OCI-LY3 (cell line): ENCODE measurements at regions not wholly inside any gene's neighbourhood (a gene's known extent, or its start where the extent isn't known, plus 50 kb on each side); places are given as distances from the start of the nearest gene placed in this dataset.

ENCODE experiments used
- H2AFZ ChIP-seq: fragments of 200-600, 300-600 bp; shearing (Covaris generic); 2 replicates; pipeline ENCODE4 v1.6.0; 2014; ENCODE audit warnings: antibody characterized with exemption, low read depth, low read length
- H3K27ac ChIP-seq: fragments of 200-600, 300-600 bp; sonication (generic); 2 replicates; pipeline ENCODE4 v1.5.1; 2014; ENCODE audit warnings: mild to moderate bottlenecking, low read length, moderate library complexity, mixed read lengths
- H3K27me3 ChIP-seq: fragments of 200-600, 300-600 bp; sonication (generic); 2 replicates; pipeline ENCODE4 v1.6.1; 2014; ENCODE audit warnings: low read depth, low read length, mixed read lengths
- H3K36me3 ChIP-seq: fragments of 200-600, 300-600 bp; sonication (generic); replicated peaks from 2 replicates; pipeline ENCODE3; 2014; ENCODE audit warnings: low read depth, low read length, mixed read lengths
- H3K4me1 ChIP-seq: fragments of 300-600, 200-600 bp; sonication (generic); 2 replicates; pipeline ENCODE4 v1.6.1; 2014; ENCODE audit warnings: low read length, mixed read lengths
- H3K4me2 ChIP-seq: fragments of 200-600, 300-600 bp; sonication (generic); 2 replicates; pipeline ENCODE4 v1.6.1; 2014; ENCODE audit warnings: low read length, mixed read lengths
- H3K4me3 ChIP-seq: fragments of 300-600, 200-600 bp; sonication (generic); 2 replicates; pipeline ENCODE4 v1.5.1; 2014; ENCODE audit warnings: antibody characterized with exemption, mild to moderate bottlenecking, low read length, moderate library complexity
- H3K79me2 ChIP-seq: fragments of 300-600, 200-600 bp; shearing (Covaris generic); 2 replicates; pipeline ENCODE4 v1.6.1; 2014; ENCODE audit warnings: mild to moderate bottlenecking, low read length, mixed read lengths
- H3K9ac ChIP-seq: fragments of 300-600, 200-600 bp; shearing (Covaris generic); 2 replicates; pipeline ENCODE4 v1.6.0; 2014; ENCODE audit warnings: mild to moderate bottlenecking, low read length, moderate library complexity
- H3K9me3 ChIP-seq: fragments of 200-600, 300-600 bp; shearing (Covaris generic); 2 replicates; pipeline ENCODE4 v1.6.1; 2014; ENCODE audit warnings: low read length, mixed read lengths; ENCODE audit not compliant: insufficient read depth
- H4K20me1 ChIP-seq: fragments of 200-600, 300-600 bp; sonication (generic); 2 replicates; pipeline ENCODE4 v1.6.1; 2016; ENCODE audit warnings: low read length, mixed read lengths; ENCODE audit not compliant: insufficient read depth
- CTCF ChIP-seq: fragments of 200-600, 300-600 bp; sonication (generic); IDR thresholded peaks from 2 replicates; pipeline ENCODE4 v1.5.1; 2014; ENCODE audit warnings: antibody characterized with exemption, low read length, low read depth
- EZH2phosphoT487 ChIP-seq: fragments of 200-600 bp; shearing (Covaris generic); IDR thresholded peaks from 2 replicates; pipeline ENCODE4 v1.6.1; 2018; ENCODE audit warnings: antibody characterized with exemption, mixed run types, low read depth

DNA sequence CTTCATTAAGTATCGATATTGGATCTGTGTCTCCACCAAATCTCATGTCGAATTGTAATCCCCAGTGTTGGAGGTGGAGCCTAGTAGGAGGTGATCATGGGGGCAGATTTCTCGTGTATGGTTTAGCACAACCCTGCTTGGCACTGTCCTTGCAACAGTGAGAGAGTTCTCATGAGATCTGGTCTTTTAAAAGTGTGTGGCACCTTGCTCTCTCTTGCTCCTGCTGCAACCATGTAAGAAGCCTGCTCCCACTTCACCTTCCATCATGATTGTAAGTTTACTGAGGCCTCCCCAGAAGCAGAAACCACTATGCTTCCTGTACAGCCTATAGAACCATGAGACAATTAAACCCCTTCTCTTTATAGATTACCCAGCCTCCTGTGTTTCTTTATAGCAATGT, 424.4 kb downstream of the NPHP4 start:
- TF ChIP-seq CTCF: no peak
- no peak for TF ChIP-seq EZH2phosphoT487
- Histone ChIP-seq H4K20me1 (no peaks in the 10 kb centered on the region), H3K79me2 (no peaks in the 10 kb centered on the region), H2AFZ (no peak overlapping the region), H3K27ac (no peak overlapping the region), H3K4me1 (no peaks in the 10 kb centered on the region), H3K4me2 (no peak overlapping the region), H3K9ac (no peak overlapping the region), H3K36me3 (no peaks in the 10 kb centered on the region), H3K27me3 (no peaks in the 10 kb centered on the region), H3K9me3 (no peaks in the 10 kb centered on the region), H3K4me3 (no peak overlapping the region)

GRCh38 chr1:5566924-5567323, 425.3 kb downstream of the NPHP4 start:
- Histone ChIP-seq H3K4me2 (no peak overlapping the region), H3K9me3 (no peaks in the 10 kb centered on the region), H3K9ac (no peak overlapping the region), H3K4me1 (no peaks in the 10 kb centered on the region), H4K20me1 (no peaks in the 10 kb centered on the region), H2AFZ (no peak overlapping the region), H3K36me3 (no peaks in the 10 kb centered on the region), H3K79me2 (no peaks in the 10 kb centered on the region), H3K27me3 (no peaks in the 10 kb centered on the region), H3K4me3 (no peak overlapping the region), H3K27ac (no peak overlapping the region)
- no peak for TF ChIP-seq EZH2phosphoT487
- no peak for TF ChIP-seq CTCF

GRCh38 chr1:5565281-5566125, 426.7 kb downstream of the NPHP4 start:
- no peak overlapping the region for H3K9ac ChIP-seq
- no peaks in the 10 kb centered on the region for H3K27me3 ChIP-seq
- H4K20me1 ChIP-seq: no peaks in the 10 kb centered on the region
- H3K4me1 ChIP-seq: no peaks in the 10 kb centered on the region
- no peak overlapping the region for H2AFZ ChIP-seq
- no peak overlapping the region for H3K4me3 ChIP-seq
- no peak overlapping the region for H3K4me2 ChIP-seq
- H3K9me3 ChIP-seq: no peaks in the 10 kb centered on the region
- H3K79me2 ChIP-seq: no peaks in the 10 kb centered on the region
- no peaks in the 10 kb centered on the region for H3K36me3 ChIP-seq
- no peak for TF ChIP-seq EZH2phosphoT487
- no peak for TF ChIP-seq CTCF
- no peak overlapping the region for H3K27ac ChIP-seq

DNA sequence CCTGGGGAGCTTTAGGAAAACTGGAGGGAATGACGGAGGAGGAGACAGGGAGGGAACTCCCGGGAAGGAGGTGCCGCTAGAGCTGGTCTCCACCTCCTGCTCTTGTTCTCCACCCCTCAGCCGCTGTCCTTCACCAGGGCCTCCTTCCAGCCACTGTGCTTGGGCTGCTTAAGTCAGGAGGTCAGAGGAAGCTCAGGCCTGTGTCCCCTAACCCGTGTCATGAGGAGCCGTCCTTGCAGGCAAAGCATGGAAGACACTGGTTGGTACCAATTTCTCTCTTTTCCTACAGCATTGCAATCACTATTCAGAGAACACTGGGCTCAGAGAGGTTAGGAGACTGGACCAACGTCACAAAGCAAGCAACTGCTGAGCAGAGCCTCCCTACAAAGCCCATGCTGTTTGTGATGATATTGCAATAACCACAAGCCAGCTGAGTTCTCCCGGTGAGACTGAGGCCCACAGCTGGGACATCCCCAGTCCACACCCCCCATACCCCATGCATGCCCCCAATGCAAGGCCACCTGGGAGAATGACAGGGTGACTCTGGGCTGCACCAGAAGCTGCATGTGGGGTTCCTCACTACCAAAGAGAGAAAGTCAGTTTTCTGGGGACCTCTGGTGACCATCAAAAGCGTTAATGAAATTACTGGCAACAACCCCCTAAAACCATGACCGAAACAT, 427.5 kb downstream of the NPHP4 start:
- no peaks in the 10 kb centered on the region for H3K79me2 ChIP-seq
- no peak overlapping the region for H2AFZ ChIP-seq
- no peaks in the 10 kb centered on the region for H3K36me3 ChIP-seq
- no peaks in the 10 kb centered on the region for H3K27me3 ChIP-seq
- H3K27ac ChIP-seq: no peak overlapping the region
- TF ChIP-seq EZH2phosphoT487: no peak
- no peak for TF ChIP-seq CTCF
- no peaks in the 10 kb centered on the region for H4K20me1 ChIP-seq
- no peak overlapping the region for H3K9ac ChIP-seq
- no peak overlapping the region for H3K4me2 ChIP-seq
- H3K4me1 ChIP-seq: no peaks in the 10 kb centered on the region
- H3K4me3 ChIP-seq: no peak overlapping the region
- no peaks in the 10 kb centered on the region for H3K9me3 ChIP-seq
